PFSK-1 (cell line): ENCODE measurements at regions not wholly inside any gene's neighbourhood (a gene's known extent, or its start where the extent isn't known, plus 50 kb on each side); places are given as distances from the start of the nearest gene placed in this dataset.

Source experiments
- POLR2AphosphoS5 ChIP-seq: IDR thresholded peaks from 2 replicates; pipeline ENCODE4 v1.6.1; 2012; ENCODE audit warnings: low read depth, mild to moderate bottlenecking, control low read depth, low read length, moderate library complexity
- REST ChIP-seq, 2 experiments: IDR thresholded peaks; 2 replicates each; pipeline versions ENCODE4 v1.6.1 to v1.8.0; 2011 to 2012; ENCODE audit warnings: low read depth in 2 of 2, low read length in 2 of 2, control low read depth in 1 of 2, inconsistent platforms in 1 of 2, mild to moderate bottlenecking in 1 of 2, moderate library complexity in 1 of 2; ENCODE audit not compliant: insufficient read depth in 1 of 2
- TAF1 ChIP-seq: IDR thresholded peaks from 2 replicates; pipeline ENCODE4 v1.6.1; 2012; ENCODE audit warnings: low read length, control low read depth, borderline replicate concordance; ENCODE audit not compliant: insufficient read depth

GRCh38 chr7:22662556-22663356, 64.2 kb upstream of the IL6 start:
- TF ChIP-seq TAF1 (no peak), POLR2AphosphoS5 (no peak), REST (IDR thresholded peaks at IDR 0.05; ENCODE audit: insufficient read depth in 1 of 2, low read depth in 2 of 2, low read length in 2 of 2) (no peak)
